Neutrophil (primary cell): ENCODE measurements at regions not wholly inside any gene's neighbourhood (a gene's known extent, or its start where the extent isn't known, plus 50 kb on each side); places are given as distances from the start of the nearest gene placed in this dataset.

ENCODE experiments used
- H3K27ac ChIP-seq: fragments of 200-600 bp; sonication (generic); 2 replicates; pipeline ENCODE4 v1.5.1; 2016; ENCODE audit warnings: mild to moderate bottlenecking, moderate library complexity
- H3K27me3 ChIP-seq: fragments of 200-600 bp; sonication (generic); 2 replicates; pipeline ENCODE4 v1.6.0; 2016; ENCODE audit warnings: mild to moderate bottlenecking
- H3K36me3 ChIP-seq: fragments of 200-600 bp; sonication (generic); 2 replicates; pipeline ENCODE4 v1.5.1; 2017
- H3K4me1 ChIP-seq, 2 experiments: fragments of 200-600 bp in 1 of 2; sonication (generic) in 1 of 2; 1 replicate in 1 of 2; 2 replicates in 1 of 2; pipeline versions ENCODE4 v1.5.1 to v1.6.1; 2013 to 2016; ENCODE audit warnings: low read depth in 1 of 2, low read length in 1 of 2, mild to moderate bottlenecking in 1 of 2, moderate library complexity in 1 of 2; ENCODE audit not compliant: control insufficient read depth in 1 of 2, insufficient read depth in 1 of 2
- H3K4me3 ChIP-seq, 2 experiments: fragments of 200-600 bp in 1 of 2; sonication (generic) in 1 of 2; 1 replicate in 1 of 2; 2 replicates in 1 of 2; pipeline ENCODE4 v1.5.1; 2013 to 2016; ENCODE audit warnings: low read depth in 1 of 2, low read length in 1 of 2, mild to moderate bottlenecking in 1 of 2, moderate library complexity in 1 of 2
- H3K9me3 ChIP-seq: fragments of 200-600 bp; sonication (generic); 2 replicates; pipeline ENCODE4 v1.5.1; 2016
- TF ChIP-seq, protein P1 (sequence below): fragments of 200-600 bp; sonication (generic); IDR thresholded peaks from 2 replicates; pipeline ENCODE4 v1.5.1; 2016; ENCODE audit warnings: antibody characterized with exemption

DNA sequence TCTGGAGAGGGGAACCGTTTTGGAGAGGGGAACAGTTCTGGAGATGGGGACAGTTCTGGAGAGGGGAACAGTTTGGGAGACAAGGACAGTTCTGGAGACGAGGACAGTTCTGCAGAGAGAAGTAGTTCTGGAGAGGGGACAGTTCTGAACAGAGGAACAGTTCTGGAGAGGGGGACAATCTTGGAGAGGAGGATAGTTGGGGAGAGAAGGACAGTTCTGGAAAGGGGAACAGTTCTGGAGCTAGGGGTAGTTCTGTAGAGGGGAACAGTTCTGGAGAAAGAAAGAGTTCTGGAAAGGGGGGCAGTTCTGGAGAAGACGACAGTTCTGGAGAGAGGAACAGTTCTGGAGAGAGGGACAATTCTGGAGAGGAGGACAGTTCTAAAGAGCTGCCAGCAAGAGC is 745.9 kb downstream of the GALR1 start:
- H3K27ac ChIP-seq: no peak overlapping the region
- TF ChIP-seq, protein P1, sequence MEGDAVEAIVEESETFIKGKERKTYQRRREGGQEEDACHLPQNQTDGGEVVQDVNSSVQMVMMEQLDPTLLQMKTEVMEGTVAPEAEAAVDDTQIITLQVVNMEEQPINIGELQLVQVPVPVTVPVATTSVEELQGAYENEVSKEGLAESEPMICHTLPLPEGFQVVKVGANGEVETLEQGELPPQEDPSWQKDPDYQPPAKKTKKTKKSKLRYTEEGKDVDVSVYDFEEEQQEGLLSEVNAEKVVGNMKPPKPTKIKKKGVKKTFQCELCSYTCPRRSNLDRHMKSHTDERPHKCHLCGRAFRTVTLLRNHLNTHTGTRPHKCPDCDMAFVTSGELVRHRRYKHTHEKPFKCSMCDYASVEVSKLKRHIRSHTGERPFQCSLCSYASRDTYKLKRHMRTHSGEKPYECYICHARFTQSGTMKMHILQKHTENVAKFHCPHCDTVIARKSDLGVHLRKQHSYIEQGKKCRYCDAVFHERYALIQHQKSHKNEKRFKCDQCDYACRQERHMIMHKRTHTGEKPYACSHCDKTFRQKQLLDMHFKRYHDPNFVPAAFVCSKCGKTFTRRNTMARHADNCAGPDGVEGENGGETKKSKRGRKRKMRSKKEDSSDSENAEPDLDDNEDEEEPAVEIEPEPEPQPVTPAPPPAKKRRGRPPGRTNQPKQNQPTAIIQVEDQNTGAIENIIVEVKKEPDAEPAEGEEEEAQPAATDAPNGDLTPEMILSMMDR: no peak
- H3K9me3 ChIP-seq: no peaks in the 10 kb centered on the region
- H3K36me3 ChIP-seq: no peaks in the 10 kb centered on the region
- H3K4me3 ChIP-seq: no peak overlapping the region
- no peaks in the 10 kb centered on the region for H3K4me1 ChIP-seq
- no peaks in the 10 kb centered on the region for H3K27me3 ChIP-seq

DNA sequence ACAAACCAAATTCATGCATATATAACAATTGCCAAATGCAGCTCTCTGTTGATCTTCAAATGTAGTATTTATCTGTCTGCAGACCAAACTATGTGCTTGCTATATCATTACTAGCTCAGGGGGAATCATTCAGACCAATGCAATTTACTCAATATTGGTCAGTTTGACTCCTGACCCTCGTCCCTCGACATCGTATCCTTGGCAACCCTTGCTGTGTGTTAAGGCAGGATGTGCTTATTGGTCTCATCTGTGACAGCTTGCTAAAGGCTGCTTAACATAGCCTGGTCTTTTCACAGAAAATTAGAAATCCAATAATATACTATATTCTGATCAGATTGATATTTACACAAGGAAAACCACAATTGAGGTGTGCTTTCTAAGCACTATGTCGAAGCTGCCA is 747.1 kb downstream of the GALR1 start:
- TF ChIP-seq, protein P1: no peak
- Histone ChIP-seq H3K36me3 (no peaks in the 10 kb centered on the region), H3K4me3 (no peak overlapping the region), H3K9me3 (no peaks in the 10 kb centered on the region), H3K4me1 (no peaks in the 10 kb centered on the region), H3K27me3 (no peaks in the 10 kb centered on the region), H3K27ac (no peak overlapping the region)

DNA sequence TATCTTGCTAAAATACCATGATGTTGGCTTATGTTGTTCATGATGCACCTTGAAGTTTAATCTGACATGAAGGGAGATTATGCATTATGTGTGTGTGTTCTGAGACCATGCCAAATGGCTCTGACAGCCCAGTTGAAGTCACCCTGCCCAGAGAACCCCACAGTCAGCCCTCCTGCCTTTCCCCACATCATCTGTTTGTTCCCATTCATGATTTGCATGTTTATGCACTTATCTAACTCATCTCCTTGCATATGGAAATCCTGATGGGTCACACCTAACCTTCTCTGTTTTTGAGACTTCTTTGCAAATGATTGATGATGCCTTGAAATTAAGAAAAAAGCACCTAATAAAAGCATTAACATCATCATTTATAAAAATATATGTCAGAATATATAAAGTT is 752.2 kb downstream of the GALR1 start:
- peaks cover 13% of the 10 kb centered on the region for H3K27me3 ChIP-seq

DNA sequence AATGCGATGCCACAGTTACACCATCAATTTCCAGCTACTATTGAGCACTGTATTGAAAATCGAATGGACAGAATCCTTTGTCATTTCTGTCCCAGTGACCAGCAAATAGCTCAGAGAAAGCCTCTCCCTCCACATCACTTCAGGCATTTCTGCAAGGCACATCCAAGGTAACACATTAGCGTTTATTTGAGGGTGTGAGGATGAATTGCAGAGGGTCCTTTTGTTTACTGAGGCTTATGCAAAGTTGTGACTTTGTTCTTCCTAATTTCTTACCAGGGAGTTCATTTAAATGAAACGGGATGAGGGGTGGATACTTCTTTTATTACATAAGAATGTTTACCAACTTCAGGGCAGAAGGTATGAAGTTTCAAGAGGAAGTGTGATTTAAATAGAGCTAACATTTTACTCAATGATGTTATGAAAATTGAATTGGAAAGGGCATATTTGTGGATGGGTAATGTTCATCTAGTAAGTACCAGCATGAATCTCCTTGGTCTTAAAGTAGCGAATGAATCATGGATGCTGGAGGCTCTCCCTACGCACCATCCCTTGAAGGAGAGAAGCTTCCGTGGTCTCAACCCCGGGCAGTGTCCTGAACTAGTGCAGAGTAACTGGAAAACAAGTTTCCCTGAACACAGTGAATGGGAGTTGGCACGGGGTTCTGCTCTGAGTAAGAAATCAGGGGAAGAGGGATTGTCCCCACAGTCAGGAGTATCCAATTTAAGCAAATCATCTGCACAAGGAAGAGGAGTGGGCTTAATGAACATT is 756.5 kb downstream of the GALR1 start:
- Histone ChIP-seq H3K9me3 (no peaks in the 10 kb centered on the region), H3K36me3 (no peaks in the 10 kb centered on the region), H3K27me3 (peaks cover 13% of the 10 kb centered on the region), H3K27ac (no peak overlapping the region), H3K4me3 (no peak overlapping the region), H3K4me1 (no peaks in the 10 kb centered on the region)
- TF ChIP-seq, protein P1: no peak

More for the DNA sequence above, 752.2 kb downstream of the GALR1 start:
- Histone ChIP-seq H3K27ac (no peak overlapping the region), H3K9me3 (no peaks in the 10 kb centered on the region), H3K4me1 (no peaks in the 10 kb centered on the region), H3K36me3 (no peaks in the 10 kb centered on the region), H3K4me3 (no peak overlapping the region)
- TF ChIP-seq, protein P1: no peak

DNA sequence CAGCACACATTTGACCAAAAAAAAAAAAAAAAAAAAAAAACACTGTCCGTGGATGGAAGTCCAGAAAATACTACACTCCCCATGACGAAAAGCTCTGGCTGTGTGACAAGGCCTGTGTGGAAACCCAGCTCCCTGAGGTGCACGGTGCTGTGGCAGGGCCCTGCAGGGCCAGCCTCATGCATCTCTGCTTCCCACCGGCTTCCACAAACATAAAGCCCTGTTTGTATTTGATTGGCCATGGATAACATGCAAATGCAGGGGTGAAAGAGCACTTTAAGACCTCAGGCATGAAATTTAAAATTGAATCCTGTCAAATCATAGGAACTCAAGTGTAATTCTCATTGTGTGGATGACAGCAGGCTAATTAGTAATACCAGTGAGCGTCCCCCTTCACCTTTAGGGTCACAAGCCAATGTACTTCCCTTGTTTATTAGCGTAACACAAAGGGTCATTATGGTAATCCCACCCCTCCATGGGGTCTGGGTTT is 757.2 kb downstream of the GALR1 start:
- no peak overlapping the region for H3K4me3 ChIP-seq

More for the DNA sequence above, 757.2 kb downstream of the GALR1 start:
- Histone ChIP-seq H3K36me3 (no peaks in the 10 kb centered on the region), H3K9me3 (no peaks in the 10 kb centered on the region), H3K4me1 (no peaks in the 10 kb centered on the region), H3K27me3 (peaks cover 13% of the 10 kb centered on the region), H3K27ac (no peak overlapping the region)
- TF ChIP-seq, protein P1: no peak
